Vagina (tissue), 2 donors: ENCODE measurements at regions not wholly inside any gene's neighbourhood (a gene's known extent, or its start where the extent isn't known, plus 50 kb on each side); places are given as distances from the start of the nearest gene placed in this dataset.

Experiments
- DNase-seq, 2 donors: peaks; one replicate each; pipeline ENCODE4 v3.0.0-alpha.2; 2017; ENCODE audit errors: extremely low spot score in 2 of 2
- H3K27ac ChIP-seq: fragments of 200-600 bp; sonication (generic); one replicate; pipeline ENCODE4 v1.5.1; 2019
- H3K27me3 ChIP-seq: fragments of 200-600 bp; sonication (generic); one replicate; pipeline ENCODE4 v1.5.1; 2019
- H3K36me3 ChIP-seq, 2 donors: fragments of 200-600 bp; sonication (generic); one replicate each; pipeline ENCODE4 v1.5.1; 2017 to 2019
- H3K4me1 ChIP-seq: fragments of 200-600 bp; sonication (generic); one replicate; pipeline ENCODE4 v1.5.1; 2019
- H3K4me3 ChIP-seq, 2 donors: fragments of 200-600 bp; sonication (generic); 1 replicate in 1 of 2; 2 replicates in 1 of 2; pipeline ENCODE4 v1.5.1; 2016 to 2019
- H3K9me3 ChIP-seq: fragments of 200-600 bp; sonication (generic); one replicate; pipeline ENCODE4 v1.5.1; 2019
- POLR2A ChIP-seq, 2 donors: fragments of 450-650 bp; IDR thresholded peaks; one replicate each; pipeline ENCODE4 v1.6.1; 2017; ENCODE audit warnings: antibody characterized with exemption in 2 of 2, mild to moderate bottlenecking in 2 of 2, moderate library complexity in 2 of 2
- POLR2AphosphoS5 ChIP-seq, 2 donors: sonication (generic); formaldehyde crosslinking; IDR thresholded peaks; one replicate each; pipeline ENCODE4 v1.9.0; 2017; ENCODE audit warnings: antibody characterized with exemption in 2 of 2, mild to moderate bottlenecking in 2 of 2, low read depth in 1 of 2; ENCODE audit not compliant: insufficient read depth in 1 of 2
- intact Hi-C: fragments of 100-400 bp; cut with DNase I; formaldehyde crosslinking; loops from one replicate; pipeline ENCODE4 v1.15.1; 2023
- TF ChIP-seq, protein P1 (sequence below), 3 experiments: fragments of 450-650 bp in 2 of 3; fragments of 200-600 bp in 1 of 3; sonication (generic) in 1 of 3; IDR thresholded peaks; one replicate each; pipeline ENCODE4 v1.5.1; 2017 to 2019; ENCODE audit warnings: antibody characterized with exemption in 3 of 3, mild to moderate bottlenecking in 2 of 3, moderate library complexity in 2 of 3

DNA sequence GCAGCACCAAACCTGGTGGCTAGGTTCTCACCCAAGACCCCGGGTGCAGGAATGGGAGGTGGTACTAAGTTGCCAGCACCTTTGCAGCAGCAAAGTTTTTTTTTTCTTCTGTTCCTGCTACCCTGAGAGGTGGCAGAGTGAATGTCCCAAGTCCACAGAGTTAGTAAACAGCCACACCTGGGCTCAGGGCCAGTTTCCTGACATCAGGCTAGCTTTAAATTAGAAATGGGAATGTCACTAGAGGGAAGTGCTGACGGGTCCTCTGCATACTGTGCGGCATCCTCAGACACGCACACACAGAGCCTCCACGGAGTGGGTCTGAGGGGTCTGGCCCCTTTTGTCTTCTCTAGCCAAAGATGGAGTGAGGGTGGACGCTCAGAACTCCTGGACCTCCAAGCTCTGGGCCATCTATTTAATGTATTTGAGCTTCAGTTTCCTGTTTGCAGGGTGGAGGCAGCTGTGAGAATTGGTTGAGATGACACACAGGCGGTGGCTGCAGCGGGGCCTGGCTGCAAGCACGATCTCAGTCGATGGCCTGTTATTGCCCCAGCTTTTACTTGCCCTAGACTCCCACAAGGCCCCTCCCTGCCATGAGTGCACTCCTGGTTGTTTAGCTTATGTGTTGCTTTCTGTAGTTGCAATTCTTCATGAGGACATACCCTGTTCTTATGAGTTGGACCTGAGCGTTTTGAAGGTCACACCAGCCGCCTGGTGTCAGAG, 751.4 kb upstream of the HS6ST1 start:
- Histone ChIP-seq H3K27me3 (no peaks in the 10 kb centered on the region), H3K4me3 (no peak overlapping the region), H3K27ac (no peak overlapping the region), H3K9me3 (no peaks in the 10 kb centered on the region), H3K36me3 (no peaks in the 10 kb centered on the region), H3K4me1 (no peaks in the 10 kb centered on the region)
- DNase-seq: no peak
- TF ChIP-seq POLR2A (IDR thresholded peaks at IDR 0.05) (no peak), POLR2AphosphoS5 (IDR thresholded peaks at IDR 0.05; ENCODE audit: insufficient read depth in 1 of 2, low read depth in 1 of 2) (no peak)
- TF ChIP-seq, protein P1, sequence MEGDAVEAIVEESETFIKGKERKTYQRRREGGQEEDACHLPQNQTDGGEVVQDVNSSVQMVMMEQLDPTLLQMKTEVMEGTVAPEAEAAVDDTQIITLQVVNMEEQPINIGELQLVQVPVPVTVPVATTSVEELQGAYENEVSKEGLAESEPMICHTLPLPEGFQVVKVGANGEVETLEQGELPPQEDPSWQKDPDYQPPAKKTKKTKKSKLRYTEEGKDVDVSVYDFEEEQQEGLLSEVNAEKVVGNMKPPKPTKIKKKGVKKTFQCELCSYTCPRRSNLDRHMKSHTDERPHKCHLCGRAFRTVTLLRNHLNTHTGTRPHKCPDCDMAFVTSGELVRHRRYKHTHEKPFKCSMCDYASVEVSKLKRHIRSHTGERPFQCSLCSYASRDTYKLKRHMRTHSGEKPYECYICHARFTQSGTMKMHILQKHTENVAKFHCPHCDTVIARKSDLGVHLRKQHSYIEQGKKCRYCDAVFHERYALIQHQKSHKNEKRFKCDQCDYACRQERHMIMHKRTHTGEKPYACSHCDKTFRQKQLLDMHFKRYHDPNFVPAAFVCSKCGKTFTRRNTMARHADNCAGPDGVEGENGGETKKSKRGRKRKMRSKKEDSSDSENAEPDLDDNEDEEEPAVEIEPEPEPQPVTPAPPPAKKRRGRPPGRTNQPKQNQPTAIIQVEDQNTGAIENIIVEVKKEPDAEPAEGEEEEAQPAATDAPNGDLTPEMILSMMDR (IDR thresholded peaks at IDR 0.05): no peak
- intact Hi-C loops: no loop called here

- Histone ChIP-seq H3K4me1 (no peaks in the 10 kb centered on the region), H3K36me3 (no peaks in the 10 kb centered on the region), H3K27ac (no peak overlapping the region), H3K4me3 (no peak overlapping the region), H3K9me3 (no peaks in the 10 kb centered on the region), H3K27me3 (no peaks in the 10 kb centered on the region)
- no peak for DNase-seq
- intact Hi-C loops: no loop called here
- TF ChIP-seq POLR2A (IDR thresholded peaks at IDR 0.05): no peak
- TF ChIP-seq POLR2AphosphoS5 (IDR thresholded peaks at IDR 0.05; ENCODE audit: insufficient read depth in 1 of 2, low read depth in 1 of 2): no peak
- TF ChIP-seq, protein P1 (IDR thresholded peaks at IDR 0.05): no peak
Measured at GRCh38 chr2:129070663-129071062, 752.0 kb upstream of the HS6ST1 start.

DNA sequence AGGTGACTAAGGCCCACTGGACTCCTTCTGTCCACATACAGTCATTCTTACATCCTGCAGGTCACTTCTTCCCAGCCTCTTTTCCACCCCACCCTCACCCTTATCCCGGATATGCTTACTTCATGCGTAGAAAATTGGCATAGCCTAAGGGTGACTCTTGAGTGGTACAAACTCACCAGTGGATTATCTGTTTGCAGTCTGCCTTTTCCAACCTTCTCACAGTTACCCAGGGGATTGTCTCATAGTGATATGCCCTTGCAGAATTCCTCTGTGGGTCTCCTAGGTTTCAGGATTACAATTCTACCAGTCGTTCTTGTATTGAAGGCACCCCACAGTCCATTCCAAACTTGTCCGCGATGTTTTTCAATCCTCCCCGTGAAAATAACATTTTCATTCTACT, 752.9 kb upstream of the HS6ST1 start:
- Histone ChIP-seq H3K4me3 (no peak overlapping the region), H3K4me1 (no peaks in the 10 kb centered on the region), H3K27ac (no peak overlapping the region), H3K9me3 (no peaks in the 10 kb centered on the region), H3K36me3 (no peaks in the 10 kb centered on the region), H3K27me3 (no peaks in the 10 kb centered on the region)
- no peak for TF ChIP-seq POLR2A (IDR thresholded peaks at IDR 0.05)
- TF ChIP-seq POLR2AphosphoS5 (IDR thresholded peaks at IDR 0.05; ENCODE audit: insufficient read depth in 1 of 2, low read depth in 1 of 2): no peak
- TF ChIP-seq, protein P1 (IDR thresholded peaks at IDR 0.05): no peak
- no peak for DNase-seq
- intact Hi-C loops: no loop called here

DNA sequence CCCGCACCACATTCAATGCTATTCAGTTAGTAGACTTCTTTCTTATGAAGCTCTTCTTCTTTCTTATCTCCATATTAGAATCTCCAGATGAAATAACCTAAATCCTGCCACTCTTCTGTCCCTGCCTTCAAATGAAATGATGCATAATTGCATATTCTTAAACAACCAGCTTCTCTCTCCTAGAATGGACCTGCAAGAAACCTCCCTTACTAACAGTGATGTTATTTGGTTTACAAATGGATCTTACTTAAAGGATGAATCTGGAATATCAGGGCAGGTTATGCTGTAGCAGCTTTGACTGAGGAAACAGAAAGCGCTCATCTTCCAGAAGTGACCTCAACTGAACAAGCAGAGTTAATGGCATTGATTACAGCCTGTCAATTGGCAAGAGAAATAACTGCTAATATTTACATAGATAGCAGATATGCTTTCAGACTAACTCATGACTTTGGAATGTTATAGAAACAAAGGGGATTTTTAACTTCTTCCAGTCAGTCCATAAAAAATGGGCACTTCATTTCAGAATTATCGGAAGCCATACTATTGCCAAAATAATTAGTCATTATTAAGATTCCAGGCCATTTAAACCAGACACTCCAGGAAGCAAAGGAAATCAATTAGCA, 755.7 kb upstream of the HS6ST1 start:
- no peak overlapping the region for H3K4me3 ChIP-seq
- no peaks in the 10 kb centered on the region for H3K27me3 ChIP-seq
- TF ChIP-seq, protein P1 (IDR thresholded peaks at IDR 0.05): no peak
- TF ChIP-seq POLR2AphosphoS5 (IDR thresholded peaks at IDR 0.05; ENCODE audit: insufficient read depth in 1 of 2, low read depth in 1 of 2): no peak
- TF ChIP-seq POLR2A (IDR thresholded peaks at IDR 0.05): no peak
- intact Hi-C loops: no loop called here
- H3K9me3 ChIP-seq: no peaks in the 10 kb centered on the region
- H3K36me3 ChIP-seq: no peaks in the 10 kb centered on the region
- H3K27ac ChIP-seq: no peak overlapping the region
- H3K4me1 ChIP-seq: no peaks in the 10 kb centered on the region
- no peak for DNase-seq

- Histone ChIP-seq H3K9me3 (no peaks in the 10 kb centered on the region), H3K4me3 (no peak overlapping the region), H3K36me3 (no peaks in the 10 kb centered on the region), H3K4me1 (no peaks in the 10 kb centered on the region), H3K27ac (no peak overlapping the region), H3K27me3 (no peaks in the 10 kb centered on the region)
- no peak for TF ChIP-seq POLR2A (IDR thresholded peaks at IDR 0.05)
- intact Hi-C loops: no loop called here
- DNase-seq: no peak
Measured at GRCh38 chr2:129078548-129078947, 759.9 kb upstream of the HS6ST1 start.
